ENCODE measurements at regions not wholly inside any gene's neighbourhood (a gene's known extent, or its start where the extent isn't known, plus 50 kb on each side); places are given as distances from the start of the nearest gene placed in this dataset.

DNA sequence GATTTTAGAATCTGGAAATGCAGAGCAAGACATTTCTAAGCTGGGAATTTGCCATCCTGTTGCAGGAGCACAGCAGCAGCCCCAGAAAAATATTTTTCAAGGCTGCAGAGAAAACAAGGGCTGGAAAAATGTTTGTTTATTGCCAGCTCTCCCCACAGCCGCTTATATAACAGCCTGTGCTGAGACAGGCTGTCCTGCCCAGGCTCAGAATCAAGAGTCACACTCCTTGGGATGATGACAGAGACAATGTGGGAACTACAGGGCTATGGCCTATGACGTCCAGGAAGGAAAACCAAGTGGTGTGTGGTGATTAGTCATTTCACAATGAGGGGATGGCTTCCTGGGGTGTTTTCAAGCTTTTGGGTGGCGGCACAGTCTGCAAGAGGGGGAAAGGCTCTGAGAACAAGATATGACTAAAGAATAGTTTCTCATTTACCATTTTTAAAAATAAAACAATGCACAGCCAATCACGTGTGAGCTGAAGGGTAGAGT is 136.3 kb upstream of the SERP2 start:
- TF ChIP-seq, protein P1, sequence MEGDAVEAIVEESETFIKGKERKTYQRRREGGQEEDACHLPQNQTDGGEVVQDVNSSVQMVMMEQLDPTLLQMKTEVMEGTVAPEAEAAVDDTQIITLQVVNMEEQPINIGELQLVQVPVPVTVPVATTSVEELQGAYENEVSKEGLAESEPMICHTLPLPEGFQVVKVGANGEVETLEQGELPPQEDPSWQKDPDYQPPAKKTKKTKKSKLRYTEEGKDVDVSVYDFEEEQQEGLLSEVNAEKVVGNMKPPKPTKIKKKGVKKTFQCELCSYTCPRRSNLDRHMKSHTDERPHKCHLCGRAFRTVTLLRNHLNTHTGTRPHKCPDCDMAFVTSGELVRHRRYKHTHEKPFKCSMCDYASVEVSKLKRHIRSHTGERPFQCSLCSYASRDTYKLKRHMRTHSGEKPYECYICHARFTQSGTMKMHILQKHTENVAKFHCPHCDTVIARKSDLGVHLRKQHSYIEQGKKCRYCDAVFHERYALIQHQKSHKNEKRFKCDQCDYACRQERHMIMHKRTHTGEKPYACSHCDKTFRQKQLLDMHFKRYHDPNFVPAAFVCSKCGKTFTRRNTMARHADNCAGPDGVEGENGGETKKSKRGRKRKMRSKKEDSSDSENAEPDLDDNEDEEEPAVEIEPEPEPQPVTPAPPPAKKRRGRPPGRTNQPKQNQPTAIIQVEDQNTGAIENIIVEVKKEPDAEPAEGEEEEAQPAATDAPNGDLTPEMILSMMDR (tag by site-specific recombination; IDR thresholded peaks at IDR 0.05), result no peak
- TF ChIP-seq, protein P2, sequence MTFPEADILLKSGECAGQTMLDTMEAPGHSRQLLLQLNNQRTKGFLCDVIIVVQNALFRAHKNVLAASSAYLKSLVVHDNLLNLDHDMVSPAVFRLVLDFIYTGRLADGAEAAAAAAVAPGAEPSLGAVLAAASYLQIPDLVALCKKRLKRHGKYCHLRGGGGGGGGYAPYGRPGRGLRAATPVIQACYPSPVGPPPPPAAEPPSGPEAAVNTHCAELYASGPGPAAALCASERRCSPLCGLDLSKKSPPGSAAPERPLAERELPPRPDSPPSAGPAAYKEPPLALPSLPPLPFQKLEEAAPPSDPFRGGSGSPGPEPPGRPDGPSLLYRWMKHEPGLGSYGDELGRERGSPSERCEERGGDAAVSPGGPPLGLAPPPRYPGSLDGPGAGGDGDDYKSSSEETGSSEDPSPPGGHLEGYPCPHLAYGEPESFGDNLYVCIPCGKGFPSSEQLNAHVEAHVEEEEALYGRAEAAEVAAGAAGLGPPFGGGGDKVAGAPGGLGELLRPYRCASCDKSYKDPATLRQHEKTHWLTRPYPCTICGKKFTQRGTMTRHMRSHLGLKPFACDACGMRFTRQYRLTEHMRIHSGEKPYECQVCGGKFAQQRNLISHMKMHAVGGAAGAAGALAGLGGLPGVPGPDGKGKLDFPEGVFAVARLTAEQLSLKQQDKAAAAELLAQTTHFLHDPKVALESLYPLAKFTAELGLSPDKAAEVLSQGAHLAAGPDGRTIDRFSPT (tag by site-specific recombination; IDR thresholded peaks at IDR 0.05), result no peak
- TF ChIP-seq, protein P3, sequence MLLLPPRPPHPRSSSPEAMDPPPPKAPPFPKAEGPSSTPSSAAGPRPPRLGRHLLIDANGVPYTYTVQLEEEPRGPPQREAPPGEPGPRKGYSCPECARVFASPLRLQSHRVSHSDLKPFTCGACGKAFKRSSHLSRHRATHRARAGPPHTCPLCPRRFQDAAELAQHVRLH (tag by site-specific recombination; IDR thresholded peaks at IDR 0.05), result no peak
- TF ChIP-seq, protein P4, sequence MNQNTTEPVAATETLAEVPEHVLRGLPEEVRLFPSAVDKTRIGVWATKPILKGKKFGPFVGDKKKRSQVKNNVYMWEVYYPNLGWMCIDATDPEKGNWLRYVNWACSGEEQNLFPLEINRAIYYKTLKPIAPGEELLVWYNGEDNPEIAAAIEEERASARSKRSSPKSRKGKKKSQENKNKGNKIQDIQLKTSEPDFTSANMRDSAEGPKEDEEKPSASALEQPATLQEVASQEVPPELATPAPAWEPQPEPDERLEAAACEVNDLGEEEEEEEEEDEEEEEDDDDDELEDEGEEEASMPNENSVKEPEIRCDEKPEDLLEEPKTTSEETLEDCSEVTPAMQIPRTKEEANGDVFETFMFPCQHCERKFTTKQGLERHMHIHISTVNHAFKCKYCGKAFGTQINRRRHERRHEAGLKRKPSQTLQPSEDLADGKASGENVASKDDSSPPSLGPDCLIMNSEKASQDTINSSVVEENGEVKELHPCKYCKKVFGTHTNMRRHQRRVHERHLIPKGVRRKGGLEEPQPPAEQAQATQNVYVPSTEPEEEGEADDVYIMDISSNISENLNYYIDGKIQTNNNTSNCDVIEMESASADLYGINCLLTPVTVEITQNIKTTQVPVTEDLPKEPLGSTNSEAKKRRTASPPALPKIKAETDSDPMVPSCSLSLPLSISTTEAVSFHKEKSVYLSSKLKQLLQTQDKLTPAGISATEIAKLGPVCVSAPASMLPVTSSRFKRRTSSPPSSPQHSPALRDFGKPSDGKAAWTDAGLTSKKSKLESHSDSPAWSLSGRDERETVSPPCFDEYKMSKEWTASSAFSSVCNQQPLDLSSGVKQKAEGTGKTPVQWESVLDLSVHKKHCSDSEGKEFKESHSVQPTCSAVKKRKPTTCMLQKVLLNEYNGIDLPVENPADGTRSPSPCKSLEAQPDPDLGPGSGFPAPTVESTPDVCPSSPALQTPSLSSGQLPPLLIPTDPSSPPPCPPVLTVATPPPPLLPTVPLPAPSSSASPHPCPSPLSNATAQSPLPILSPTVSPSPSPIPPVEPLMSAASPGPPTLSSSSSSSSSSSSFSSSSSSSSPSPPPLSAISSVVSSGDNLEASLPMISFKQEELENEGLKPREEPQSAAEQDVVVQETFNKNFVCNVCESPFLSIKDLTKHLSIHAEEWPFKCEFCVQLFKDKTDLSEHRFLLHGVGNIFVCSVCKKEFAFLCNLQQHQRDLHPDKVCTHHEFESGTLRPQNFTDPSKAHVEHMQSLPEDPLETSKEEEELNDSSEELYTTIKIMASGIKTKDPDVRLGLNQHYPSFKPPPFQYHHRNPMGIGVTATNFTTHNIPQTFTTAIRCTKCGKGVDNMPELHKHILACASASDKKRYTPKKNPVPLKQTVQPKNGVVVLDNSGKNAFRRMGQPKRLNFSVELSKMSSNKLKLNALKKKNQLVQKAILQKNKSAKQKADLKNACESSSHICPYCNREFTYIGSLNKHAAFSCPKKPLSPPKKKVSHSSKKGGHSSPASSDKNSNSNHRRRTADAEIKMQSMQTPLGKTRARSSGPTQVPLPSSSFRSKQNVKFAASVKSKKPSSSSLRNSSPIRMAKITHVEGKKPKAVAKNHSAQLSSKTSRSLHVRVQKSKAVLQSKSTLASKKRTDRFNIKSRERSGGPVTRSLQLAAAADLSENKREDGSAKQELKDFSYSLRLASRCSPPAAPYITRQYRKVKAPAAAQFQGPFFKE (tag by site-specific recombination; IDR thresholded peaks at IDR 0.05; ENCODE audit: borderline replicate concordance), result no peak
- TF ChIP-seq TCF7L2 (IDR thresholded peaks at IDR 0.05; ENCODE audit: borderline replicate concordance, low read depth, low read length) (no peak), ZNF202 (tag by site-specific recombination; IDR thresholded peaks at IDR 0.05; ENCODE audit: borderline replicate concordance) (no peak), YY1 (tag by site-specific recombination; IDR thresholded peaks at IDR 0.05) (no peak), ZNF707 (tag by site-specific recombination; IDR thresholded peaks at IDR 0.05) (no peak), KLF9 (tag by site-specific recombination; IDR thresholded peaks at IDR 0.05; ENCODE audit: low read depth) (no peak), ZEB2 (tag by site-specific recombination; IDR thresholded peaks at IDR 0.05) (no peak), KLF10 (tag by site-specific recombination; IDR thresholded peaks at IDR 0.05) (no peak)
- TF ChIP-seq, protein P5, sequence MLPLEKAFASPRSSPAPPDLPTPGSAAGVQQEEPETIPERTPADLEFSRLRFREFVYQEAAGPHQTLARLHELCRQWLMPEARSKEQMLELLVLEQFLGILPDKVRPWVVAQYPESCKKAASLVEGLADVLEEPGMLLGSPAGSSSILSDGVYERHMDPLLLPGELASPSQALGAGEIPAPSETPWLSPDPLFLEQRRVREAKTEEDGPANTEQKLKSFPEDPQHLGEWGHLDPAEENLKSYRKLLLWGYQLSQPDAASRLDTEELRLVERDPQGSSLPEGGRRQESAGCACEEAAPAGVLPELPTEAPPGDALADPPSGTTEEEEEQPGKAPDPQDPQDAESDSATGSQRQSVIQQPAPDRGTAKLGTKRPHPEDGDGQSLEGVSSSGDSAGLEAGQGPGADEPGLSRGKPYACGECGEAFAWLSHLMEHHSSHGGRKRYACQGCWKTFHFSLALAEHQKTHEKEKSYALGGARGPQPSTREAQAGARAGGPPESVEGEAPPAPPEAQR (tag by site-specific recombination; IDR thresholded peaks at IDR 0.05), result no peak
- TF ChIP-seq, protein P6, sequence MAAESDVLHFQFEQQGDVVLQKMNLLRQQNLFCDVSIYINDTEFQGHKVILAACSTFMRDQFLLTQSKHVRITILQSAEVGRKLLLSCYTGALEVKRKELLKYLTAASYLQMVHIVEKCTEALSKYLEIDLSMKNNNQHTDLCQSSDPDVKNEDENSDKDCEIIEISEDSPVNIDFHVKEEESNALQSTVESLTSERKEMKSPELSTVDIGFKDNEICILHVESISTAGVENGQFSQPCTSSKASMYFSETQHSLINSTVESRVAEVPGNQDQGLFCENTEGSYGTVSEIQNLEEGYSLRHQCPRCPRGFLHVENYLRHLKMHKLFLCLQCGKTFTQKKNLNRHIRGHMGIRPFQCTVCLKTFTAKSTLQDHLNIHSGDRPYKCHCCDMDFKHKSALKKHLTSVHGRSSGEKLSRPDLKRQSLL (tag by site-specific recombination; IDR thresholded peaks at IDR 0.05), result no peak
